Fibroblast of mammary gland (primary cell): ENCODE measurements at regions not wholly inside any gene's neighbourhood (a gene's known extent, or its start where the extent isn't known, plus 50 kb on each side); places are given as distances from the start of the nearest gene placed in this dataset.

Experiments
- DNase-seq: peaks from one replicate; pipeline ENCODE4 v3.0.0-alpha.2; 2010; ENCODE audit warnings: low read depth
- H3K4me3 ChIP-seq: 2 replicates; pipeline ENCODE4 v1.5.1; 2011; ENCODE audit warnings: low read depth, mild to moderate bottlenecking, low read length, moderate library complexity; ENCODE audit not compliant: control insufficient read depth
- CTCF ChIP-seq: conservative IDR thresholded peaks from 2 replicates; pipeline ENCODE4 v1.5.1; 2011; ENCODE audit warnings: low read depth, low read length, inconsistent platforms; ENCODE audit not compliant: control insufficient read depth, insufficient read depth

GRCh38 chr5:54885636-54886035, 99.8 kb downstream of the ESM1 start:
- no peak for TF ChIP-seq CTCF
- no peak overlapping the region for H3K4me3 ChIP-seq
- DNase-seq, result no peak

- H3K4me3 ChIP-seq, result no peak overlapping the region
- no peak for DNase-seq
Observed at GRCh38 chr5:54884195-54884536, 101.2 kb downstream of the ESM1 start.

GRCh38 chr5:54883374-54884194, 101.8 kb downstream of the ESM1 start:
- H3K4me3 ChIP-seq, result peak overlapping the region; percentile 35
- peak; percentile 40 for DNase-seq
- TF ChIP-seq CTCF, result no peak

More at GRCh38 chr5:54884195-54884536, 101.2 kb downstream of the ESM1 start:
- no peak for TF ChIP-seq CTCF

GRCh38 chr5:54882841-54883240, 102.6 kb downstream of the ESM1 start:
- no peak for TF ChIP-seq CTCF
- DNase-seq, result no peak
- H3K4me3 ChIP-seq, result no peak overlapping the region

GRCh38 chr5:54882101-54882500, 103.3 kb downstream of the ESM1 start:
- no peak for TF ChIP-seq CTCF
- H3K4me3 ChIP-seq, result no peak overlapping the region

GRCh38 chr5:54881286-54882005, 103.9 kb downstream of the ESM1 start:
- no peak for DNase-seq
- no peak for TF ChIP-seq CTCF

More at GRCh38 chr5:54882101-54882500, 103.3 kb downstream of the ESM1 start:
- no peak for DNase-seq

GRCh38 chr5:54876976-54877375, 108.4 kb downstream of the ESM1 start:
- DNase-seq, result no peak
- no peak for TF ChIP-seq CTCF
- no peak overlapping the region for H3K4me3 ChIP-seq

More at GRCh38 chr5:54881286-54882005, 103.9 kb downstream of the ESM1 start:
- no peak overlapping the region for H3K4me3 ChIP-seq
